ENCODE measurements at regions not wholly inside any gene's neighbourhood (a gene's known extent, or its start where the extent isn't known, plus 50 kb on each side); places are given as distances from the start of the nearest gene placed in this dataset.

DNA sequence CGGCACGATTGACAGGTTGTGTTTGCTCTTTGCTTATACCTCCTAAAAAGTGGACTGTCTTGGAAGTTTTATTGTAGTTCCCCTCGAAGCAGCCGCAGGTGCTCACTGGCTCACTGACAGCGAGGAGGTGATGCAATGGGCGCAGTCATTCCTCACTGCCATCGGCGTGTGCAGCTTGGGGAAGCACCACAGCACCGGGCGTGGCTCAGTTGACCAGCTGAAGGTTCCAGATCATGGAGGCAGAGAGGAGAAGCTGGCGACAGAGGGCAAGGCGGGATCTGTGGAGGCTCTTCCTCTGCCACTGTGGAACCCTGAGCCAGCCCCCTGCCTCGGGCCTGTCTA, 72.1 kb upstream of the TNRC6C start (continued):
- TF ChIP-seq BRCA1 (IDR thresholded peaks at IDR 0.05) = no peak
- no peak for TF ChIP-seq BRCA1 (CRISPR knock-in tag; IDR thresholded peaks at IDR 0.05)
- TF ChIP-seq ZNF24 (IDR thresholded peaks at IDR 0.05) = no peak
- TF ChIP-seq ZNF143 (CRISPR knock-in tag; IDR thresholded peaks at IDR 0.05) = no peak
- no peak for TF ChIP-seq TFAM (CRISPR knock-in tag; conservative IDR thresholded peaks at IDR 0.05)
- no peak for TF ChIP-seq ZKSCAN3 (CRISPR knock-in tag; IDR thresholded peaks at IDR 0.05)
- TF ChIP-seq, protein P1, sequence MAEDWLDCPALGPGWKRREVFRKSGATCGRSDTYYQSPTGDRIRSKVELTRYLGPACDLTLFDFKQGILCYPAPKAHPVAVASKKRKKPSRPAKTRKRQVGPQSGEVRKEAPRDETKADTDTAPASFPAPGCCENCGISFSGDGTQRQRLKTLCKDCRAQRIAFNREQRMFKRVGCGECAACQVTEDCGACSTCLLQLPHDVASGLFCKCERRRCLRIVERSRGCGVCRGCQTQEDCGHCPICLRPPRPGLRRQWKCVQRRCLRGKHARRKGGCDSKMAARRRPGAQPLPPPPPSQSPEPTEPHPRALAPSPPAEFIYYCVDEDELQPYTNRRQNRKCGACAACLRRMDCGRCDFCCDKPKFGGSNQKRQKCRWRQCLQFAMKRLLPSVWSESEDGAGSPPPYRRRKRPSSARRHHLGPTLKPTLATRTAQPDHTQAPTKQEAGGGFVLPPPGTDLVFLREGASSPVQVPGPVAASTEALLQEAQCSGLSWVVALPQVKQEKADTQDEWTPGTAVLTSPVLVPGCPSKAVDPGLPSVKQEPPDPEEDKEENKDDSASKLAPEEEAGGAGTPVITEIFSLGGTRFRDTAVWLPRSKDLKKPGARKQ (CRISPR knock-in tag; IDR thresholded peaks at IDR 0.05) = no peak
- TF ChIP-seq, protein P2, sequence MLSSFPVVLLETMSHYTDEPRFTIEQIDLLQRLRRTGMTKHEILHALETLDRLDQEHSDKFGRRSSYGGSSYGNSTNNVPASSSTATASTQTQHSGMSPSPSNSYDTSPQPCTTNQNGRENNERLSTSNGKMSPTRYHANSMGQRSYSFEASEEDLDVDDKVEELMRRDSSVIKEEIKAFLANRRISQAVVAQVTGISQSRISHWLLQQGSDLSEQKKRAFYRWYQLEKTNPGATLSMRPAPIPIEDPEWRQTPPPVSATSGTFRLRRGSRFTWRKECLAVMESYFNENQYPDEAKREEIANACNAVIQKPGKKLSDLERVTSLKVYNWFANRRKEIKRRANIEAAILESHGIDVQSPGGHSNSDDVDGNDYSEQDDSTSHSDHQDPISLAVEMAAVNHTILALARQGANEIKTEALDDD (IDR thresholded peaks at IDR 0.05) = no peak
- no peak for TF ChIP-seq ERF (CRISPR knock-in tag; IDR thresholded peaks at IDR 0.05)
- TF ChIP-seq ZNF347 (CRISPR knock-in tag; IDR thresholded peaks at IDR 0.05; ENCODE audit: low read depth) = no peak
- no peak for TF ChIP-seq KAT8 (IDR thresholded peaks at IDR 0.05; ENCODE audit: low read depth)
- TF ChIP-seq SREBF1 (IDR thresholded peaks at IDR 0.05; ENCODE audit: borderline replicate concordance, low read depth, low read length) = no peak
- TF ChIP-seq RFX1 (IDR thresholded peaks at IDR 0.05) = no peak
- no peak for TF ChIP-seq GATAD2A (IDR thresholded peaks at IDR 0.05)
- no peak for TF ChIP-seq TAF15 (IDR thresholded peaks at IDR 0.05; ENCODE audit: low read depth, low read length)
- TF ChIP-seq HCFC1 (IDR thresholded peaks at IDR 0.05; ENCODE audit: low read depth, low read length) = no peak
- no peak for TF ChIP-seq ZNF3 (CRISPR knock-in tag; IDR thresholded peaks at IDR 0.05)
- TF ChIP-seq SLC30A9 (CRISPR knock-in tag; IDR thresholded peaks at IDR 0.05) = no peak
- no peak for TF ChIP-seq CBFA2T2 (conservative IDR thresholded peaks at IDR 0.05)
- TF ChIP-seq, protein P3, sequence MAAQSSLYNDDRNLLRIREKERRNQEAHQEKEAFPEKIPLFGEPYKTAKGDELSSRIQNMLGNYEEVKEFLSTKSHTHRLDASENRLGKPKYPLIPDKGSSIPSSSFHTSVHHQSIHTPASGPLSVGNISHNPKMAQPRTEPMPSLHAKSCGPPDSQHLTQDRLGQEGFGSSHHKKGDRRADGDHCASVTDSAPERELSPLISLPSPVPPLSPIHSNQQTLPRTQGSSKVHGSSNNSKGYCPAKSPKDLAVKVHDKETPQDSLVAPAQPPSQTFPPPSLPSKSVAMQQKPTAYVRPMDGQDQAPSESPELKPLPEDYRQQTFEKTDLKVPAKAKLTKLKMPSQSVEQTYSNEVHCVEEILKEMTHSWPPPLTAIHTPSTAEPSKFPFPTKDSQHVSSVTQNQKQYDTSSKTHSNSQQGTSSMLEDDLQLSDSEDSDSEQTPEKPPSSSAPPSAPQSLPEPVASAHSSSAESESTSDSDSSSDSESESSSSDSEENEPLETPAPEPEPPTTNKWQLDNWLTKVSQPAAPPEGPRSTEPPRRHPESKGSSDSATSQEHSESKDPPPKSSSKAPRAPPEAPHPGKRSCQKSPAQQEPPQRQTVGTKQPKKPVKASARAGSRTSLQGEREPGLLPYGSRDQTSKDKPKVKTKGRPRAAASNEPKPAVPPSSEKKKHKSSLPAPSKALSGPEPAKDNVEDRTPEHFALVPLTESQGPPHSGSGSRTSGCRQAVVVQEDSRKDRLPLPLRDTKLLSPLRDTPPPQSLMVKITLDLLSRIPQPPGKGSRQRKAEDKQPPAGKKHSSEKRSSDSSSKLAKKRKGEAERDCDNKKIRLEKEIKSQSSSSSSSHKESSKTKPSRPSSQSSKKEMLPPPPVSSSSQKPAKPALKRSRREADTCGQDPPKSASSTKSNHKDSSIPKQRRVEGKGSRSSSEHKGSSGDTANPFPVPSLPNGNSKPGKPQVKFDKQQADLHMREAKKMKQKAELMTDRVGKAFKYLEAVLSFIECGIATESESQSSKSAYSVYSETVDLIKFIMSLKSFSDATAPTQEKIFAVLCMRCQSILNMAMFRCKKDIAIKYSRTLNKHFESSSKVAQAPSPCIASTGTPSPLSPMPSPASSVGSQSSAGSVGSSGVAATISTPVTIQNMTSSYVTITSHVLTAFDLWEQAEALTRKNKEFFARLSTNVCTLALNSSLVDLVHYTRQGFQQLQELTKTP (IDR thresholded peaks at IDR 0.05; ENCODE audit: low read depth in 1 of 2, partially characterized antibody in 2 of 2) = no peak
- TF ChIP-seq NCOR1 (IDR thresholded peaks at IDR 0.05) = no peak
- no peak for TF ChIP-seq SUPT5H (IDR thresholded peaks at IDR 0.05)
- no peak for TF ChIP-seq ELF2 (CRISPR knock-in tag; IDR thresholded peaks at IDR 0.05)
- no peak for TF ChIP-seq ZNF408 (CRISPR knock-in tag; IDR thresholded peaks at IDR 0.05; ENCODE audit: low read depth)
- no peak for TF ChIP-seq ZNF75A (CRISPR knock-in tag; IDR thresholded peaks at IDR 0.05)
- TF ChIP-seq, protein P4, sequence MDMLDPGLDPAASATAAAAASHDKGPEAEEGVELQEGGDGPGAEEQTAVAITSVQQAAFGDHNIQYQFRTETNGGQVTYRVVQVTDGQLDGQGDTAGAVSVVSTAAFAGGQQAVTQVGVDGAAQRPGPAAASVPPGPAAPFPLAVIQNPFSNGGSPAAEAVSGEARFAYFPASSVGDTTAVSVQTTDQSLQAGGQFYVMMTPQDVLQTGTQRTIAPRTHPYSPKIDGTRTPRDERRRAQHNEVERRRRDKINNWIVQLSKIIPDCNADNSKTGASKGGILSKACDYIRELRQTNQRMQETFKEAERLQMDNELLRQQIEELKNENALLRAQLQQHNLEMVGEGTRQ (CRISPR knock-in tag; IDR thresholded peaks at IDR 0.05) = no peak
- no peak for TF ChIP-seq NCOA2 (IDR thresholded peaks at IDR 0.05; ENCODE audit: partially characterized antibody in 2 of 2)
- TF ChIP-seq CCAR2 (IDR thresholded peaks at IDR 0.05; ENCODE audit: low read depth, low read length) = no peak
